GM18519 (cell line): ENCODE measurements at regions not wholly inside any gene's neighbourhood (a gene's known extent, or its start where the extent isn't known, plus 50 kb on each side); places are given as distances from the start of the nearest gene placed in this dataset.
"Not testable (repeated sequence)": the region's sequence is repeated elsewhere in the genome, so short reads cannot be mapped to it uniquely, and the experiment has no call there.

Experiments
- ATAC-seq: cut with Tn5 transposase; IDR thresholded peaks from one replicate; pipeline ENCODE4 v1.9.1; 2021; ENCODE audit warnings: mild to moderate bottlenecking, moderate library complexity; ENCODE audit not compliant: unreplicated experiment, low FRiP score

DNA sequence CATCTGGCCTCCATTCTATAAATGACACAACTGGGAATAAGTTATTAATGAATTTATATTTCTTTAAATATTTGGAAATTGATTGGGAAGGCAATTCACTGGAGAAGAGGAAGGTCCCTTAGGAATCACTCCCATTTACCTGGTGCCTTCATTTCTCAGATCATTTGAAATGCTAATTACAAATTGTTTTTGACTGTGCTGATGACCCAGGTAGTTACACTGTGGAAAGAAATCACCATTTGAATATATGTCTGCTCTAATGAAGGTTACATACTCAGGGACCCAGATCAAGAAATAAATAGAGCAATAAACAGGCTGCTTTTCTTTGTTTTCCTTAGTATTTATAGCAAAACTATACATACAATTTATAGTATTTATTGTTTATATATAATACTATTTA lies 1759.1 kb downstream of the ARAP2 start:
- ATAC-seq, result no peak

DNA sequence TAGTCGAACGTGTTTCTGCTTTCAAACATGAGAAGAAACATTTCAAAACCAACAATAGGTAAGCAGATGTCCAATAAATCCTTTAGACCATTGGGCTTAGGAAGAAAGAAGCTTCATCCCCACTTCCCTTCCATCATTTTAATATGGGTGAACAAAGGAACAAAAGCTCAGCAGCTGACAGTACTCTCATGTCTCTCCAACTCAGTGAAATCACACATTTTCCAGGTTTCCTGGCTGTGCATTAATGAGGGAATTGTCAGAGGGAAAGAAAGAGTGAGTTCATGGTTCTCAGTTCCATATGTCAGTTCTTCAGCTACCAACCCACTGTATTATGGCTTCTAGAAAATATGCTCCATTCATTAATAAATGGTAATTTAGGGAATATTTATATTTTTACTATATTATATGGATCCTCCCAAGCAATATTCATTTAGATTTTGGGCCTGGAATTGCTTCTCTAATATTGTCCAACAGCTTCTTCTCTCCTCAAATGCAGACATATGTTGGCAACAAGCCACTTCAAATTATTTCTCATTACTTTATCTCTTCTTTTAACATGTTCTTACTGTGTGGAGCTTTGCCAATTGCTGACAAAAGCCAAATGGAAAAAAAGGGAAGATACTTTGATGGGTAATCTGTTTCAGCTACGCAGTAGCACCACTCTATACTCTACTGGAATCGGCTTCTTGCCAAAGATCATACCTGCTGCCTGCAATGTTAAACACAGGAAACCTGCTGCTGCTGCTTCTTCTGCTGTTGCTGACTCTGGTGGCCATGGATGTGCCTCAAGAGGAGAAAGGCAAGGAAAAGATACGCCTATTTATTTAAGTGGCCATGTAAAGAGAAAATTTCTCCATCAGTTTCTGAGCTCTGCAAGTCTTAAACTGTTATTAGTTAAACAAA lies 1757.6 kb downstream of the ARAP2 start:
- ATAC-seq, result no peak

DNA sequence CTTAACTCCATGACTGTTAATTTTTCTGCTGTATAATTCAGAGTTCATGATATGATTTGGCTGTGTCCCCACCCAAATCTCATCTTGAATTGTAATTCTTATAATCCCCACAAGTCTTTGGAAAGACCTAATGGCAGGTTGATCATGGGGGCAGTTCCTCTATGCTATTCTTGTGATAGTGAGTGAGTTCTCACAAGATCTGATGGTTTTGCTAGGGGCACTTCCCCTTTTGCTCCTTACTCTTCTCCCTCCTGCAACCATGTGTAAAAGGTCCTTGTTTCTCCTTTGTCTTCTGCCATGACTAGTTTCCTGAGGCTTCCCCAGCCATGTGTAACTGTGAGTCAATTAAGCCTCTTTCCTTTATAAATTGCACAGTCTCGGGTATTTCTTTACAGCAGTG lies 1751.9 kb downstream of the ARAP2 start:
- no peak for ATAC-seq

DNA sequence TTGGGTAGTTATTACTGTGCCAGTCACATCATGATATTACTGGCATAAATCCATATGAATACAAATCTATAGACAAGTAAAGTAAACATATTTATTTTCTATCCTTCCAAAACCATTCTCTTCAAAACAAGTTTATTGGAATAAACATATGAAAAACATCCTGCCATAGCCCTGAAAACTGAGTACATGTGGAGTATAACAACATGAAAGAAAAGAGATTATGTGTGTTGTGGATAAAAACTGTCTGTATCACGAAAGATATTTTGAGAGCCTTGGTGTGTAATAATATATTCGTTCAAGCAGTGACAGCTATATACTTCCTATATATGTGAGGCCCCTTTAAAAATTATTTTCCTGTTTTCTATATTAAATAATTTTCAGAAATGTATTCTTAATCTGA lies 1742.2 kb downstream of the ARAP2 start:
- no peak for ATAC-seq

DNA sequence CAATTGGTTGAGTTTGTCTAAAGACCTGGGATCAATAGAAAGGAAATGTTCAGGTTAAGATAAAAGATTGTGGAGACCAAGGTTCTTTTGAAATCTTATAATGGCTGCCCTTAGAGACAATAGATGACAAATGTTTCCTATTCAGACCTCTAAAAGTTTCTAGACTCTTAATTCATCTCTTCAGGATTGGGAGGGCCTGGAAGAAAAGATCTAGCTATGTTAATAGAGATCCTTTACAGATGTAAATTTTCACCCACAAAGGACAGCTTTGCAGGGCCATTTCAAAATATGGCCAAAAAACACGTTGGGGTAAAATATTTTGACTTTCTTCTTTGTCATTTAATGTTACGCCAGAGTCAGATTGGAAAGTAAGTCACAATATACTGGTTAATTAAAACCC lies 1739.6 kb downstream of the ARAP2 start:
- not testable (repeated sequence) for ATAC-seq

DNA sequence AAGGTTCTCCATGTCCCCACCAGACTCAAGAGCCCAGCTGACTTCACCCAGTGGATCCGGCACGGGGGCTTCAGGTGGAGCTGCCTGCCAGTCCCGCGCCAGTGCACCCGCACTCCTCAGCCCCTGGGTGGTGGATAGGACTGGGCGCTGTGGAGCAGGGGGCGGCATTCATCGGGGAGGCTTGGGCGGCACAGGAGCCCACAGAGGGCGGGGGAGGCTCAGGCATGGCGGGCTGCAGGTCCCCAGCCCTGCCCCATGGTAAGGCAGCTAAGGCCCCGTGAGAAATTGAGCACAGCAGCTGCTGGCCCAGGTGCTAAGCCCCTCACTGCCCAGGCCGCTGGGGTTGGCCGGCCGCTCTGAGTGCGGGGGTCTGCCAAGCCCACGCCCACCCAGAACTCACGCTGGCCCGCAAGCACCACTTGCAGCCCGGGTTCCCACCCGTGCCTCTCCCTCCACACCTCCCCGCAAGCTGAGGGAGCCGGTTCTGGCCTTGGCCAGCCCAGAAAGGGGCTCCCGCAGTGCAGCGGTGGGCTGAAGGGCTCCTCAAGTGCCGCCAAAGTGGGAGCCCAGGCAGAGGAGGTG lies 1737.7 kb downstream of the ARAP2 start:
- ATAC-seq, result not testable (repeated sequence)

DNA sequence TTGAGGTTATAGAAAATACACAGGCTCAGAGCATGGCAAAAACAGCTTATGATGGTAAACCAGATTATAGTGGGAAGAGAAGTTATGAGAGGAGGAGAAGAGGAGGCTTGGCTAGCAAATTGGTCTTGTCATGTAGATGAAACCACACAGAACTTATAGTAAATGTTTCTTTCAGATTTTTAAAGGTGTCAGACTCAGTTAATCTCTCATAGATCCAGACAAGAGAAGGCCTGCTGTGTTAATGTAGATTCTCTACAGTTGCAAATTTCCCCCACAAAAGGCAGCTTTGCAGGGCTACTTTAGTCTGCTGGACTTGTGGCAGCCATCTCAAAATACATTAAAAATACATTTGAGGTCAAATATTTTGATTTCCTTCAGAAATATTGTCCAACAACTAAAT lies 1731.7 kb downstream of the ARAP2 start:
- no peak for ATAC-seq

DNA sequence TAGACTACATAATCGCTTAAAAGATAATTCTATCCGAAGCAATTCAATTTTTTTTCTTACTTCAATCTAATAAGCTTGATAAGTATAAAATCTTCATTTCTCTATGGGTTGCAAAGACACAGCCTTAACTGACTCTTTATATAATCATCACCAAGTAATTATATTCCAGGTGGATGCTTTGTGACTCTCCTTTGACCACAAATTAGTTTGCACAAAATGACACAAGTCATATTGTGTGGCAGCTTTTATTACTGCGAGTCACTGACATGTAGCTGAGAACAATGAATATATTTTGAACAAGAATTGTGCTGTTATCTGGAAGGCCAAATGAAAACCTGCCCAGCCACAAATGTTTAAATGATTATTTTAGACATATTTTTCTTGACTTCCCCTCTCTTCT lies 1727.8 kb downstream of the ARAP2 start:
- ATAC-seq, result no peak

DNA sequence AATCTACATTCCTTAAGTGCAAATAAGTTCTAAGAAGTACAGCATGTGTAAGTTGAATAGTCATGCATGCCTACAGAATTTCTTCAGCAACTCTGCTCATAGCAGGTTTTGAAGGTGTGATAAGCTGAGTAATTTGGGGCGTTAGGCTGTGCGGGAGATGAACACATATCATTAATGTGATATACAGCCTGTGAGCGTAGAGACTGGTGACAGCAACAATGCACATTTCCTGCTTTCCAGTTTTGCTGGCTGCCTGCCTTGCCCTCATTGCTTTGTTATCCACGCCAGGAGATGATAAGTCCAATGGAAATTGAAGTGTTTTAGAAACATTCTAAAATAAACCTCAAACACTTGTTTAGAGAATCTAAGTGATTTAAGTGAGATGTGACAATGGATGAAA lies 1709.4 kb downstream of the ARAP2 start:
- no peak for ATAC-seq

DNA sequence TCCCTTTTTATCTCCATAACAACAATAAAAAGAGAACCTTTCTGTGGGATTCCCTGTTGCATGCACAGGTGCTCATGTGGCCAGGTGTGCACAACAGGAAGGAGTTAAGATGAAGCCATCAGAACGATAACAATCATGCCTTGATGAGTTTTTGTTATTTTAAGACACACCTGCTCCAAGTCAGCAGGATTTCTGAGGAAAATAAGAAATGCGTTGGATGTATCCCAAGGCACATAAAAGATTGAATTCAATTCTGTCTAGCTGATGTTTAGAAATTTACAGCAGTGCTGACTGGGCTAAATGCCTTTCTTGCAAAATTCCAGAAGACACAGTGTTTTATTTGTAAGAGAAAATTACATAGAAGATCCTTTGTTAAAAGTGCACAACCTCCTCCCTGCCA lies 1678.2 kb downstream of the ARAP2 start:
- no peak for ATAC-seq

DNA sequence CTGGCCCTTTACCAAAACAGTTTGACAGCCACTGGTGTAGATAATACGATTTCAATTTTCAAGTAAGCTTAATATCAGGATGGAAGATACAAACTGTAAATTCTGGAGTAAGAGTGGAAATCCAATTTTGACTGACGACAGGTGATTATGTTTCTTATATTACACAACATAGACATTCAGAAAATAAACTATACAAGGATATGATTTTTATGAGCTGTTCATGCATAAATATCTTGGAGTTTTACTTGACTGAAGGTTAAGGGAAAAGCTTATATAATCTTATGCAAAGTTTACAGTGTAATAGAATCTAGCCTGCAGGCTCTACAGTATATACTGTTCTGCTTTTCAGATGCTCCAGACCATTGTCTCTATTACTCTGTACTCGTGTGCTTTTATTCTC lies 1672.3 kb downstream of the ARAP2 start:
- no peak for ATAC-seq

DNA sequence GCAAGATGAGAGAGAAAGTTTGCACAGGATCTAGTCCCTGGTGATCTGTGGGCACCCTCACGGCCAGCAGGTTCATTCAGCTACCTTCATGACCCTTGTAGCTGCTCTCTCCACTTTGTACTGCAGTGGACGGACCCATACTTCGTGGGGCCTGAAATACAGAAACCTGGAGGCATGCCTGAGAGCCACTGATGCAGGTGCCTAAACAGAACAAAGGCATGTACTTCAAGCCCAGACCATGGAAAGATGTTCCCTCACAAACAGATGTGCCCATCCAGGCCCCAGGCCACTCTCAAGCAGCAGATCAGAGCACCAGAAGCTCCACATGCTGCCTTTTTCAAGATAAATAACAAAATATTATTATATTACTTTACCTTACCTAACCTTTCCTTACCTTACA lies 1629.0 kb downstream of the ARAP2 start:
- ATAC-seq, result no peak

DNA sequence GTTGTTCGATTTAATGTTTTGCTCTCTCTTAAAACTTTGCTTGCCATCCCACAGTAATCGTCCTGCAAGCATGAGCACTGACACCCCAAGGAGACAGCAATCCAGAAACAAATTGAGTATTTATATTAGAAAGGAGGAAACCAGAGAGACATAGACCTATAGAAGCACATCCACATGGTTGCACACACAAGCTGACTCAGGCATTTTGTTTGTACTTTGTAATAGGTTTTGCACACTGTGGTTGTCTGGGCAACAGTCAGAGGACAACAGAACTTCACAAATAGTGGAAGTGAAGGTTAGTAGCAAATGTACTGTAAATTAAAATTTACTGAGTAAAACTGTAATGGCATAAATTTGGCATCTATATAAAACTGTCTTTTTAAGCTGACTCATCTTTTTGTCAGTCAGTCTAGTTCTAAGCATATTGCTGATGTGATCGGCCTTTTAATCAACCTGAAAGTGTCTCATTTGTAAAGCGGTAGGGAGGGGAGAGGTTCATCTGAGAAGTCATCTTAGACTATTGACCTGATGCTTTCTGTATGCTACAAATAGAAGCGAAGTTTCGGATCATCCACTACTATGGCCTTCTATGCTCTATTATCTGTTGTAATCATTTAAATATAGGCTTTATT lies 1624.7 kb downstream of the ARAP2 start:
- ATAC-seq, result no peak

DNA sequence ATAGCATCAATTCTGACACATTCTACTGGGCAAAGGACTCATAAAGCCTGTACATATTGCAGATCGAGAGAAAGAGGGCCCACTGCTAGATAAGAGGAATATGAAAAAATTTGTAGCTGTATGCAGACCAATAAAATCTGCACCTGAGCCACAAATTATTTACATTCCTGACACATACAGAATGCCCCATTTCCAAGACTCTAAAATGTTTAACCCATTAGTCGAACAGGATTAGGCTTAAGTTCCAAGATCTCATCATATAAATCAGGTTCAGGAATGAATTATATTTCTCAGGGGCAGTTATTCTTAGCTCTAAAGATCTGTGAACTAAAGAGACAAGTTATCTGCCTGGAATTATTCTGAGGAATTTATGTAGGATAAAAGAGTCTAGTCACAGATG lies 1615.8 kb downstream of the ARAP2 start:
- ATAC-seq, result no peak

DNA sequence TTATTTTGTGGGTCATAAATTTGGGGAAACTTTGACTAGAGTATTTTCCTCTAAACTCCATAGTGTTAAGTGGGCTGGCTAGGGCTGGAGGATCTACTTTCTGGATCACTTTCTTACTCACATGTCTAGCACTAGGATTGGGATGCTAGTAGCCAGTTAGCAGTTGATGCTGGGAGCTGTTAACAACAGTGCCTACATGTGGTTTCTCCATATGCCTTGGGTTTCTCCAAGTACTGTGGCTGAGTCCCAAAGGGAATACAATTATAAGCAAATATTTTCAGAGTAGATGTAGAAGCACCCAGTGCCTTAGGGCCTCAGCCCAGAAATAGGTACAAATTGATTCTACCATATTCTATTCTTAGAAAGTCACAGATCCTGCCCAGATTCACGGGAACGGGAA lies 1614.9 kb downstream of the ARAP2 start:
- no peak for ATAC-seq

DNA sequence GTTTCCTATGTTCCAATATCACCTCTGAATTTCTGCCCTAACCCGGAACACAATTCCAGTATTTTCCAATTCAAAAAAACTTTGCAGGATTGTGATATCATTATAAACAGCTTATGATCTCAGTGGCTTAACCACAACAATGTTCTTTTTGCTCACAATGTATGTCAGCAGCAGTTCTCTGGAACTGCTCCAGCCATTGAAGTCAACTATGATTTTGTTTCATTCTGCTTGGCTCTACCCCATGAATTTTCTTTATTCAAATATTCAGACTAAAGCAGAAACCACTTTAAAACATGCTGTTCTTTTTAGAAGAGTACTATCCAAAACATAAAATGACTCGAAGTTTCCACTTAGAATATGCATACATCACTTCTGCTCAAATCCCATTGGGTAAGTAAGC lies 1611.1 kb downstream of the ARAP2 start:
- no peak for ATAC-seq

DNA sequence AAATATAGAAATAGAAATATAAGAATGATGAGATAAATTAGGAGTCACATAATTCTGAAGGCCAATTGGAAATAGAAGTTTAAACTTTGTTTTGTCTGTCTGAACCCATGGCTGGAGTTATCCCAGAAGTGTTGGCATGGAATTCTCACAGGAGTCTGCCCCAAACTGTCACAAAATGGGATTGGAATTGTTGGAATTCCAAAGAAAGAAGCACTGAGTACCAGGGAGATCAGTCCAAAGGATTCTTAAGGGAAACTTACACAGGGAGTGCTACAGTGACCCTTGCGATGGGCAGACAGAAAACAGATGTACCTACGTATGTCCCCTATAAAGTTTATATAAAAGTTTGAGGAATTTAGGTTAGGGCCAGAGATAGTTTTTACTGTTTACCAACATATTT lies 1607.7 kb downstream of the ARAP2 start:
- ATAC-seq, result no peak

DNA sequence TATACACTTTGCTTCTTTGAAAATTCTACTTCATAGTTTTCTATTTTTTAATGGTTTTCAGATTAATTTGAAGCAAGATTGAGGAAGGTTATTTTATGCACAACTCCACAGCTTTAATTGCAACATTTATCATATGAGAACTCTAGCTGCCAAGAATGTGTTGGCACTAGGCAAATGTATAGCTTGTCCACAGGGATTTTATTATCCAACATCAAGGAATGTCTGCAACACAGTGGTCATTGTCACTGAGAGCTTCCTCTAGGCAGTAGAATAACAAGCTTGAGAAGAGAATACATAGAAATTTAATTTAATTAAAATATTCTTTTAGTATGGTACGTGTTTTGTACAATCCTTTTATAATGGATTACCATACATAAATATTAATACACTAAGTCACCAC lies 1600.8 kb downstream of the ARAP2 start:
- ATAC-seq, result no peak

DNA sequence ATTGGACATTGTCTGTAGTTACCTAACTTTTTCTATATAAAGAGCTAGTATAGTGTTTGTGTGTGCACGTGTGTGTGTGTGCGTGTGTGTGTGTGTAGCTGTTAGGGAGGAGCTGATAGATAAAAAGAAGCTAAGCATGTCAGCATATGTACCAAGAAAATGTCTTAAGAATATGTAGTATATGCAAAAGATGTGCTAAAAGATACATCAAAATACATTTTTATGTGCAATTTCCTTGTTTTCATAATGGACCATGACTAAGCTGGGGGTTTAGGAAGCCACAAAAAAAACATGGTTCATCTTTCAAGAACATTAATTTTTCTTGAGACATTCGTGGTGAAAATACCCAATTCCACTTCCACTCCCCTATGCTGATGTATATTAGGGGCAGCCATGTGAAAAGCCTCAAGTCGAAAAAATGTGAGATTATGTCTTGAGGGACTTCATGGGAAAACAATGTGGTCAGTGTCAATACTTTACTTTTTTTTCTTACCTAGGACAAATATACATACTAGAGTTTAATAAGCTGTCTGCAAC lies 1599.7 kb downstream of the ARAP2 start:
- no peak for ATAC-seq

DNA sequence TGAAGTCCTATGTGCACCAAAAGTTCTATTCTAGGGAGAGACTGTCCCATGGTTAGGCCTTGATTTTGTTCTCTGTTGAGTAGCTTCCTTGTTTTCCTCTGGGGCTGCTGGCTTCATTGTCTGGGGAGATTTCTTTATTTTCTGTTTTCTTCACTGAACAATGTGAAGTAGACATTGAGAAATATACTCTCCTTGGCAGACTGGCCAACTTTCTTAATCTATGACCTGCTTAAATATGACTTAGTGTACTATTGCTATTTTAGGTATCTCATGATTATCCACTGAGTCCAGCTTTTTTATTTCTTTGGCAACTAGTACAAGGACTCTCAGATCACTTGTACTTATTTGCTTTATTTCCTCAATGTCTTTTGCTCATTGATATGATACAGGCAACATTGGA lies 1594.6 kb downstream of the ARAP2 start:
- ATAC-seq, result no peak

DNA sequence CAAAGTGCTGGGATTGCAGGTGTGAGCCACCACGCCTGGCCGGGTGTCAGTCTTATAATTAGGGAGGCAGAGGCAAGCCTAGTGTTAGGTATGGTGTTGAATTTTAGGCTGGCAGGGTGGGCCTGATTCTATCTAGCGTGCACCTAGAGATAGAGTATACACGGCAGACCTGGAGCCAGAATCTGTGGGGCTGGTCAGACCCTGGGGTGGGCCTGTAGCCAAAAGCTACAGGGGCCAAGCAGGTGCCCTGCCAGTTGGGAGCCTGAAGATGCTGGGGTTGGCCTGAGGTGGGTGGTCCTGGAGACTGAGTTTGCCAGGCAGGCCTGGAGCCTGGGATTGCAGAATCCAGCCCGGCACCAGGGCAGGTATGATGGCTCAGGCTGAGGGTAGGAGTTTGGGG lies 1580.3 kb downstream of the ARAP2 start:
- ATAC-seq, result no peak

DNA sequence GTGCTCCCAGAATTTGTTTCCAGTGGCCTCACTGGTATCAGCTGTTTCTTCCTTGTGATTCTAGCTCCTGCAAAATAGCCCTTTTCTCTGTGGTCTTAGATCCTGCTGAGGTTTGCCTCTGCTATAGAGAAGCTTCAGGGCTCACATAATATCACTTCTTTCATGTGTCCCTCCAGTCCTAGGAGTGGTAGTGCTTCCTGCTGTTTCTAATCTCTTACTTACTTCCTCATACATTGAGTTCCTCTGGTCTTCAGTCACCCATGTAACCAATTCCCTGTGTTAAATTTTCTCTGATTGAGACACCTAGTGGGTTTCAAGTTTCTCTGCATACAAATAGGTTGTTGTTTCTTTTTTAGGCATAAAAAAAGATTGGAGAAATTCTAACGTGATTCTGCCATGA lies 1567.9 kb downstream of the ARAP2 start:
- no peak for ATAC-seq
